ENCODE measurements at regions not wholly inside any gene's neighbourhood (a gene's known extent, or its start where the extent isn't known, plus 50 kb on each side); places are given as distances from the start of the nearest gene placed in this dataset.
"Not testable (repeated sequence)": the region's sequence is repeated elsewhere in the genome, so short reads cannot be mapped to it uniquely, and the experiment has no call there.

GRCh38 chr16:59039066-59039720 lies 305.1 kb upstream of the GOT2 start:
- H3K36me3 ChIP-seq (ENCODE audit: control insufficient read depth, insufficient read depth, low read length), result no peaks in the 10 kb centered on the region
- no peak overlapping the region for H3K4me3 ChIP-seq (replicated peaks; ENCODE audit: low read depth, low read length)
- TF ChIP-seq, protein P1, sequence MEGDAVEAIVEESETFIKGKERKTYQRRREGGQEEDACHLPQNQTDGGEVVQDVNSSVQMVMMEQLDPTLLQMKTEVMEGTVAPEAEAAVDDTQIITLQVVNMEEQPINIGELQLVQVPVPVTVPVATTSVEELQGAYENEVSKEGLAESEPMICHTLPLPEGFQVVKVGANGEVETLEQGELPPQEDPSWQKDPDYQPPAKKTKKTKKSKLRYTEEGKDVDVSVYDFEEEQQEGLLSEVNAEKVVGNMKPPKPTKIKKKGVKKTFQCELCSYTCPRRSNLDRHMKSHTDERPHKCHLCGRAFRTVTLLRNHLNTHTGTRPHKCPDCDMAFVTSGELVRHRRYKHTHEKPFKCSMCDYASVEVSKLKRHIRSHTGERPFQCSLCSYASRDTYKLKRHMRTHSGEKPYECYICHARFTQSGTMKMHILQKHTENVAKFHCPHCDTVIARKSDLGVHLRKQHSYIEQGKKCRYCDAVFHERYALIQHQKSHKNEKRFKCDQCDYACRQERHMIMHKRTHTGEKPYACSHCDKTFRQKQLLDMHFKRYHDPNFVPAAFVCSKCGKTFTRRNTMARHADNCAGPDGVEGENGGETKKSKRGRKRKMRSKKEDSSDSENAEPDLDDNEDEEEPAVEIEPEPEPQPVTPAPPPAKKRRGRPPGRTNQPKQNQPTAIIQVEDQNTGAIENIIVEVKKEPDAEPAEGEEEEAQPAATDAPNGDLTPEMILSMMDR (IDR thresholded peaks at IDR 0.05; ENCODE audit: insufficient read depth, low read length, poor library complexity, severe bottlenecking), result no peak
- no peaks in the 10 kb centered on the region for H3K27me3 ChIP-seq (replicated peaks; ENCODE audit: control insufficient read depth, insufficient read depth, low read length)
- DNase-seq (ENCODE audit: extremely low read depth, insufficient read length), result no peak

DNA sequence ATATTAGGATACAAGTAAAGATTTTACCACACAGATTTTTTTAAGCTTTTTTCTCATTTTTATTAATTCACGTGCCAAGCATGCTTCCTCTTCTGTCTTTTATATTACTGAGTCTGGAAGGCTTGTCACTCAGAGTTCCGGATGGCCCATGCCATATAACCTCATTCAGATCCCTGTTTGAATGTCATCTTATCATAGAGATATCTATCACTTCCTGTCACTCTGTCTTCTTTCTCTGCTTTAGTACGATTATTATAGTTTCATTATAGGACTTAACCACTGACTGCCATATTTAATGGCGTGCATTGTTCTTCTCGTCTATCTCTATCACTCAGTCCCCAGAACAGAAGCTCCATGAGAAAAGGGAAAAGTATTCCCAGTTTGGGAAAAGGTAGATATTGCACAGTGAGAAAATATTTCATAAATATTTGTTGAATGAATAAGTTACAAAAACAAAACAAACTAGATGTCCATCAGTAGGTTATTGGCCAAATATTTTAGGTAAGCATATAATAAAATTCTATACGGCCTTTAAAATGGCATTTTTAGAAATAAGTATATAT lies 296.9 kb upstream of the GOT2 start:
- DNase-seq (ENCODE audit: extremely low read depth, insufficient read length), result no peak
- Histone ChIP-seq H3K36me3 (ENCODE audit: control insufficient read depth, insufficient read depth, low read length) (no peaks in the 10 kb centered on the region), H3K4me3 (replicated peaks; ENCODE audit: low read depth, low read length) (no peak overlapping the region), H3K27me3 (replicated peaks; ENCODE audit: control insufficient read depth, insufficient read depth, low read length) (no peaks in the 10 kb centered on the region)
- TF ChIP-seq, protein P1 (IDR thresholded peaks at IDR 0.05; ENCODE audit: insufficient read depth, low read length, poor library complexity, severe bottlenecking), result no peak

DNA sequence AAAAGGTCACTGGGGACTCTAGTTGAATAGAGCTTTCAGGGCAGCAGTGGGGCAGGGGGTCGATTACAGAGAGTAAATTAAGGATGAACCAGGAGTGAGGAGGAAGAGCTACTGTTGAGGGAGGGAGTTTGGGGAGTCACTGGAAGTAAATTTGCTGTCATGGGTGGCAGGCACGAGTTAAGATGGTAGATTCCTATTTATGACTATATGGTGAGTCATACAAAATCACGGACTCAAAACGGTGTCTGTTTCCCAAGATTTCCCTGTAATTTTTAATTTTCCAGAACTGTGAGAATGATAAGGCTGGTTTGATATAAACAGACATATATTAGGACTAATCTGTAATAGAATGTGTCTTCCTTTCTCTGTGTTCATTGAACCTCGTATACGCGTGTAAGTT lies 287.6 kb upstream of the GOT2 start:
- TF ChIP-seq, protein P1 (IDR thresholded peaks at IDR 0.05; ENCODE audit: insufficient read depth, low read length, poor library complexity, severe bottlenecking), result no peak

GRCh38 chr16:59013930-59014329 lies 279.8 kb upstream of the GOT2 start:
- TF ChIP-seq, protein P1 (IDR thresholded peaks at IDR 0.05; ENCODE audit: insufficient read depth, low read length, poor library complexity, severe bottlenecking), result no peak
- no peak for DNase-seq (ENCODE audit: extremely low read depth, insufficient read length)
- Histone ChIP-seq H3K36me3 (ENCODE audit: control insufficient read depth, insufficient read depth, low read length) (no peaks in the 10 kb centered on the region), H3K27me3 (replicated peaks; ENCODE audit: control insufficient read depth, insufficient read depth, low read length) (no peaks in the 10 kb centered on the region), H3K4me3 (replicated peaks; ENCODE audit: low read depth, low read length) (no peak overlapping the region)

More for the DNA sequence above, 287.6 kb upstream of the GOT2 start:
- no peak overlapping the region for H3K4me3 ChIP-seq (replicated peaks; ENCODE audit: low read depth, low read length)
- no peak for DNase-seq (ENCODE audit: extremely low read depth, insufficient read length)
- no peaks in the 10 kb centered on the region for H3K27me3 ChIP-seq (replicated peaks; ENCODE audit: control insufficient read depth, insufficient read depth, low read length)
- H3K36me3 ChIP-seq (ENCODE audit: control insufficient read depth, insufficient read depth, low read length), result no peaks in the 10 kb centered on the region

GRCh38 chr16:58999762-59000161 lies 265.6 kb upstream of the GOT2 start:
- Histone ChIP-seq H3K27me3 (replicated peaks; ENCODE audit: control insufficient read depth, insufficient read depth, low read length) (no peaks in the 10 kb centered on the region), H3K36me3 (ENCODE audit: control insufficient read depth, insufficient read depth, low read length) (no peaks in the 10 kb centered on the region), H3K4me3 (replicated peaks; ENCODE audit: low read depth, low read length) (no peak overlapping the region)
- TF ChIP-seq, protein P1 (IDR thresholded peaks at IDR 0.05; ENCODE audit: insufficient read depth, low read length, poor library complexity, severe bottlenecking), result no peak
- no peak for DNase-seq (ENCODE audit: extremely low read depth, insufficient read length)

DNA sequence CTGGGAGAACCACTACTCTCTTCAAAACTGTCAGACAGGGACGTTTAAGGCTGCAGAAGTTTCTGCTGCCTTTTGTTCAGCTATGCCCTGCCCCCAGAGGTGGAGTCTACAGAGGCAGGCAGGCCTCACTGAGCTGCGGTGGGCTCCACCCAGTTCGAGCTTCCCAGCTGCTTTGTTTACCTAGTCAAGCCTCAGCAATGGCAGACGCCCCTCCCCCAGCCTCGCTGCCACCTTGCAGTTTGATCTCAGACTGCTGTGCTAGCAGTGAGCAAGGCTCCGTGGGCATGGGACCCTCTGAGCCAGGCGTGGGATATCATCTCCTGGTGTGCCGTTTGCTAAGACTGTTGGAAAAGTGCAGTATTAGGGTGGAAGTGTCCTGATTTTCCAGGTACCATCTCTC lies 258.6 kb upstream of the GOT2 start:
- not testable (repeated sequence) for H3K27me3 ChIP-seq (replicated peaks; ENCODE audit: control insufficient read depth, insufficient read depth, low read length); DNase-seq (ENCODE audit: extremely low read depth, insufficient read length); H3K36me3 ChIP-seq (ENCODE audit: control insufficient read depth, insufficient read depth, low read length); H3K4me3 ChIP-seq (replicated peaks; ENCODE audit: low read depth, low read length)

DNA sequence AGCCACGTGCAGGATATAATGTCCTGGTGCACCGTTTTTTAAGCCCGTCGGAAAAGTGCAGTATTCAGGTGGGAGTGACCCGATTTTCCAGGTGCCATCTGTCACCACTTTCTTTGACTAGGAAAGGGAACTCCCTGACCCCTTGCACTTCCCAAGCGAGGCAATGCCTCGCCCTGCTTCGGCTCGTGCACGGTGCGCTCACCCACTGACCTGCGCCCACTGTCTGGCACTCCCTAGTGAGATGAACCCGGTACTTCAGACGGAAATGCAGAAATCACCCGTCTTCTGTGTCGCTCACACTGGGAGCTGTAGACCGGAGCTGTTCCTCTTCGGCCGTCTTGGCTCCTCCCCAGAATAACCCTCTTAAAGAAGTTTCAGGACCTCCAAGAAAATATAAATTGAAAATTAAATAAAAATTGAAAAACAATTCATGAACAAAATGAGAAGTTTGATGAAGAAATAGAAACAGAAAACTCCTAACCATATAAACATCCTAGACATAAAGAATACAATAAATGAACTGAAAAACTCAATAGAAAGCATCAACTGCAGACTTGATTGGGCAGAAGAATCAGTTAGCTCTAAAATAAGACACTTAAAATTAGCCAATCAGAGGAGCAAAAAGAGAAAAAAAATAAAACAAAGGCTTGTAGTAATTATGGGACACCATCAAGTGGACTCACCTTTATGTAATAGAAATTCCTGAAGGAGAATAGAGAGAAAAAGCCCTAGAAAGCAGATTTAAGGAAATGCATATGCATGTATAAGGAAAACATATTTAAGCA lies 249.3 kb upstream of the GOT2 start:
- not testable (repeated sequence) for H3K4me3 ChIP-seq (replicated peaks; ENCODE audit: low read depth, low read length); H3K27me3 ChIP-seq (replicated peaks; ENCODE audit: control insufficient read depth, insufficient read depth, low read length); H3K36me3 ChIP-seq (ENCODE audit: control insufficient read depth, insufficient read depth, low read length); DNase-seq (ENCODE audit: extremely low read depth, insufficient read length)

All from GM06990 (cell line).